CD1c-positive myeloid dendritic cell (primary cell): ENCODE measurements at regions not wholly inside any gene's neighbourhood (a gene's known extent, or its start where the extent isn't known, plus 50 kb on each side); places are given as distances from the start of the nearest gene placed in this dataset.

Source experiments
- DNase-seq: peaks from one replicate; pipeline ENCODE4 v3.0.0-alpha.2; 2016; ENCODE audit errors: extremely low spot score

DNA sequence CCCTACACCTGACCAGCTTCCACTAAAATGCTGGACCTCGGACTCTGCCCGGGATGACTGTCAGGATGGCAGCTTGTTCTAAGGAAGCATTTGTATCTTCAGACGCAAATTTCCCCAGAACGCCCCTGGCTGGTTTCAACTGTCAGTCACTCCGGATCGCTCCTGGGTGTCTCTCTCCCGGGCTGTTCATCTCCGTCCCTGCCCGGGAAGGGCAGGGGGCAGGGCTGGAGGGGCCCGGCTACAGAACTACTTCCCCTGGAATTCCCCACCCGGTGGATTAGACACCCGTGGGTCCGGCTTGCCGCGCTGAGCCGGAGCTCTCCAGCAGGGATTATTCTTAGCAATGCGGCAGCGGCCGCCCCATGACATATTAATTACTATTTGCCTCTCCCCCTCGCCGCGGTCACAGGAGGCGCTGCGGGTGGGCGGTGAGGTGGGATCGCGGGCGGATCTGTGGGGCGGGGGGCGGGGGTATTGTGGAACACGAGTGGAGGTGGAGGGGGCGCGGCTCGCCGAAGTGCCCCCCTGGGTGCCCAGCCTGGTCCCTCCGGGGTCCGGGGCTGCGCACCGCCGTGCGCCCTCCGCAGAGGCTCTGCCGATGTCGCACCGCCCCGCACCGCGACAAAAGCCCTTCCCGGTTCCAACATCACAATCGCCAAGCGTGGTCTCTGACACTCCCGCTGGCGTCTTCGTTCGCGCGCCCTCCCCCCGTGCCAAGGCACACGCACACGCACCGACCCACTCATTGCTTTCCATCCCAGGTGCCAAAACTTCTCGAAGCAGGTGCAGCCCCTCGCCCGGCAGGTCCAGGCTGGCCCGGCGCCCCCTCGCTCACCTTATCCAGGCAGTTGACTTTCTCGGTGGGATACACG is 276.1 kb upstream of the NEBL start:
- DNase-seq: no peak

GRCh38 chr10:21172542-21172929 is 275.4 kb upstream of the NEBL start:
- DNase-seq: no peak

GRCh38 chr10:21171936-21172541 is 274.9 kb upstream of the NEBL start:
- no peak for DNase-seq

- no peak for DNase-seq
Observed at GRCh38 chr10:21171197-21171935, 274.3 kb upstream of the NEBL start.

GRCh38 chr10:21170216-21170615 is 273.1 kb upstream of the NEBL start:
- DNase-seq: no peak

GRCh38 chr10:21169271-21169670 is 272.2 kb upstream of the NEBL start:
- no peak for DNase-seq

- DNase-seq: no peak
Observed at GRCh38 chr10:21167288-21168010, 270.3 kb upstream of the NEBL start.

DNA sequence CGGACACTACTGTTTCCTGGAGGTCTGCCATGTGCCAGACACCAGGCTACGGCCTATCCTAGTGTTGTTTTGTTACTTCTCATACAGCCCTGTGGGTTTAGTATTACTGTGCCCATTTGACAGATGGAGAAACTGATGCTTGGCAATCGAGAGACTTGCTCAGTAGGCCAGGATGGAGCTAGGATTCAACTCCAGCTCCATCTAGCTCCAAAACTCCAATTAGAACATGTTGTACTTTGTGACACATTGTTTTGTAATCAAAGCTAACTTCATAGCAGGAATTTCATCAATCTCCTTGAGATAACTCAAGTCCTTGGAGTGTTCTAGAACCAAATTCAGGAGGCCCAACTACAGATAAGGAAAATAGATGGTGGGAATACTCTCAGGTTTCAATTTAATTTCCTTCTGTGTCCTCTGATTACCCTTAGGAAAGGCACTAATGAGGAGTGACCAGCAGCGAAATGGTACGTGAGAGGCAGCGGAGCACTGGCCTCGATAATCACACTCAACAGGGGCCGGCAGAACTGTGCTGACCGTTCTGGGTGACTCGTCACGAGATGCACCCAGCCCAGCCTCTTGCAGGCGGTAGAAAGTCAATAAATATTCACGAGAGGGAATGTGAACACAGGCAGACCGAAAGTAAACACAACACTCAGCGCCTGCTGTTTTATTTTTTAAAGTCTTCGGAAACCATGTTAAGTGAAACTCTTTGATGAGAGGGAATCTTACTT is 269.6 kb upstream of the NEBL start:
- DNase-seq: no peak

GRCh38 chr10:21165489-21165888 is 268.4 kb upstream of the NEBL start:
- DNase-seq: no peak

GRCh38 chr10:21164687-21165086 is 267.6 kb upstream of the NEBL start:
- no peak for DNase-seq

- no peak for DNase-seq
Observed at GRCh38 chr10:21162948-21163347, 265.8 kb upstream of the NEBL start.

- no peak for DNase-seq
Observed at GRCh38 chr10:21161647-21162046, 264.5 kb upstream of the NEBL start.

- no peak for DNase-seq
Observed at GRCh38 chr10:21161090-21161625, 264.0 kb upstream of the NEBL start.

GRCh38 chr10:21160116-21160515 is 263.0 kb upstream of the NEBL start:
- DNase-seq: no peak

GRCh38 chr10:21159669-21160068 is 262.6 kb upstream of the NEBL start:
- no peak for DNase-seq

- no peak for DNase-seq
Observed at GRCh38 chr10:21158301-21158700, 261.2 kb upstream of the NEBL start.

GRCh38 chr10:21157664-21158063 is 260.6 kb upstream of the NEBL start:
- no peak for DNase-seq

GRCh38 chr10:21150166-21150565 is 253.1 kb upstream of the NEBL start:
- DNase-seq: no peak

GRCh38 chr10:21146436-21146789 is 249.3 kb upstream of the NEBL start:
- no peak for DNase-seq

GRCh38 chr10:21145751-21146435 is 248.8 kb upstream of the NEBL start:
- DNase-seq: no peak

DNA sequence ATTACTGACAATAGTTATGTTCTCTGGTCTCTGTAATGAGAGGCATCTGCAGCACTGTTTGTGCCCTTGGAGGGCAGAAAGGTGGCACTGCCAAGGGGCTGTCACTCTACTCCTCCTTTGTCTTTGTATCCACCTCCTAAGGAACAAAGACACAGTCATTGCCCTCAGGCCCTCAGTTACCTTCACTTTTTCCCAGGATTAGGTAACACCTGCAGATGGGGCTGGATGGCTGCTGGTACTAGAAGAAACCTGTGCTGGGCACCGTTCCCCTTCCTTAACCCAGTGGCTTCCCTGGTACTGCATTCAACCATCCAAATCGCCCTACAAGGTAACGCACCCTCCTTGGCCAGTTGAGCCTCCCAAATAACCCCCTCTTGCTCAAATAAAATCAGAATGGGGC is 246.9 kb upstream of the NEBL start:
- DNase-seq: no peak
